NCI-H187 treated with DMSO at 0.1 percent for 48 hours (cell line): ENCODE measurements at regions not wholly inside any gene's neighbourhood (a gene's known extent, or its start where the extent isn't known, plus 50 kb on each side); places are given as distances from the start of the nearest gene placed in this dataset.

Experiments used
- DNase-seq: peaks from one replicate; lab custom pipeline; 2025; lab: John Stamatoyannopoulos, UW

DNA sequence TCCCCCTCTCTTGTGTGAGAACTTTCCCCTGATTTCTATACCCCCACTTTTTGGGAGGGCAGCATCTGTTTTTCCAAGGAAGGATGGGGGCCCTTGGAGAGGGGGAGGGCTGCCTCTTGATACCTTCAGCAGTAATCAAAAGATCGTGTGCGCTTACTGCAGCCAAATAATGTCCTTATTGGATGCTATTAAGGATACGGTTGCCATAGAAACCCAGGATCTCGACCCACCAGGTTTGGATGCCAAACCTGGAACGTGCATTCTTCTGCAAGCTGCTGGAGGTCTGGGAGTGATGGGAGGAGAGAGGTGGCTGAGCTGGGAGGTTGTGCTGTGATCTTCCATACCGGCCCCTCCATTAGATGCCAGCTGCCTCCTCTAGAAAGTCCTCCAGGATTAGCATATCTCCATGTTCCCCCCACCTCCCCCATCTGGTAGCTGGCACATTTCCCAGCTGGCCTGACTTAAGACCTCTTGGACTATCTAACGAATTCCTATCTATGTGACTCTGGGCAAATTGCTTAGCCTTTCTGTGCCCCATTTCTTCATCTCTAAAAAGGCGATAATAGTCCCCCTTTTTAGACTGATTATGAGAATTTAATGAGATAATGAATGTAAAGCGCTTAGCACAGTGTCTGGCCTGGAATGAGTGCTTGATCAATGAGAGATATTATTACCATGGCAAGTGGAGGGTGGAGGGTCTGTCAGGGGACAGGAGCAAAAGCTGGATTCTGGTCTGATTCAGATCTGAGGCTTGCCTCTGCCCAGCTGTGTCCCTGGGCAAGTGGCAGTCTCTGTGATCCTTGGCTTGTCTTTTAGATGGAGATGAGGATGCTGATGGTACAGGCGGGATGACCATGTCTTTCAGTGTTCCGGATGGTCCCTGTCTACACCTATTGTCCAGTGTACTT lies 78.5 kb upstream of the PCBD1 start:
- no peak for DNase-seq

DNA sequence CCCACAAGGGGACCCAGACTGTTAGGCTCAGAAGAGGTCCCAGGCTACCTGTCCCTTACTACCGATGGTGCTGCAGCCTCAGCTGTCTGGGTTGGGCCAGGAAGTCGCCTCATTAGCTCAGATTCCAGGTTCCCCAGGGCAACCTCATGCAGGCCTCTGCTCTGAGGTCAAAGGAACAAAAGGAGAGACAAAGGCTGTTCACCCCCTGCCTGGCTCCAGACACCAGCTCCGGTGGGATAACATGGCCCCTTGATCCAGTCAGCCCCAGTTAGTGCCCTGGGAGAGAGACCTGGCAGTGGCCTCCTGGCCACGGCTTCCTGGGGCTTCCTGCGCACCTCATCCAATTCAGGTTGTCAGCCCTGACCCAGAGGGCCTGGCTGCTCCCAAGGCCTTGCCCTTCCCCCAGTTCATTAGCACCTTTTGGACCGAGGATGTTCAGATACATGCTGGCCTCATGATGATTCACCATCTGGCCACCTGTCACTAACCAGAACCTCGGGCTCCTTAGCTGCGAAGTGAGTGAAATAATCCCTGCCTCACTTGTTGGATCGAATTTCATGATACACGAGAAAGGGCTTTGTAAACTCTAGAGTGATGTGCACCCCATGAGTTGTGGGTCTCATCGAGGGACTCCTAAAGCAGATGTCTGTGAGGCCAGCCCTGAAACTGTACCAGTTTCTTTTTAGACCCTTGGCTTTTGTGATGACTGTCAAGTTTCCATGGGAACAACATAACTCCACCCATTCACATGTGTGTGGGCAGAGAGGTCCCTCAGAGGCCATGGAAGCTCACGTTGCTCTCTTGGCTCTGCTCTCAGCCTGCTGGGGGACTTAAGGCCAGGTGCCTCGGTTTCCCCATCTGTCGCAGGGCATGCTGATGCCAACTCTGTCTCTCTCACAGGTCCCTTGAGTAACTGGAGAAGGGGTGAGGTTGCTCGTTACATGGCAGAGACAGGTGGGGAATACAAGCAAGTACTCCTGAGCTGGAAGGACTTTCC lies 79.5 kb upstream of the PCBD1 start:
- DNase-seq, result no peak

DNA sequence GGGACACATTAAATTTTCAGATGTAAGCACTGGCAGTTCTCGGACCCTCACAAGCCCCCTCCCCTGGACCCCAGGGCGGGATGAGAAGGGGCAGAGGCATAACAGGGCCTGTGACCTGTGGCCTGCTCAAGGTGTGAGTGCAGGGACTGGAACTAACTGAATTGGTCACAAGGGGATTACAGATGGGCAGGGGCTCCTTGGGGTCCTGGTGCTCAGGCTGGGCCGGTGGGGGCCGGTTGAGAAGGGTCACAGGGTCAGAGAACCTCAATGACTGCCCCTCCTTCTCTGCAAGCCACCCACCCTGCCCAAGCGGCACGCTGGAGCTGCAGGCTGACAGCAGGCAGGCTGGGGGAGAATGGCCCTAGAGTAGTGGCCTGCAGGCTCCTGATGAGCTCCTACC lies 80.8 kb upstream of the PCBD1 start:
- DNase-seq, result no peak

DNA sequence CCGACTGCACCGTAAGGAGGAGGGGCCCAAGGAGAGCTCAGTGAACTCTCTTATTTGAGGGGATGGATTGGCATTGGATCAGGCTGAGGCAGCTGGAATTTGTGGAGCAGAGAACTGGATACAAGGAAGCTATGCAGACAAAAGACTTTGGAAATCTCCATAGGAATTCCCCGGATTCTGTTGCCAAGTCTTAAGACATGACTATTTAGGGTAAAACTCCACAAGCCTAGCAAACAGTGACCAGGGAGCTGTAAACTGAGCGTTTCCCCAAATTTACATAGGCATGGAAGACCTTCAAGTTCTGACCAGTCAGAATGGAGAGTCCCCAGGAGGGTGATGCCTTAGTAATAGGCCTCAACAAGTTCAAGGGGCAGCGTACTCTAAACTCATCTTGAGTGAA lies 82.5 kb upstream of the PCBD1 start:
- no peak for DNase-seq

DNA sequence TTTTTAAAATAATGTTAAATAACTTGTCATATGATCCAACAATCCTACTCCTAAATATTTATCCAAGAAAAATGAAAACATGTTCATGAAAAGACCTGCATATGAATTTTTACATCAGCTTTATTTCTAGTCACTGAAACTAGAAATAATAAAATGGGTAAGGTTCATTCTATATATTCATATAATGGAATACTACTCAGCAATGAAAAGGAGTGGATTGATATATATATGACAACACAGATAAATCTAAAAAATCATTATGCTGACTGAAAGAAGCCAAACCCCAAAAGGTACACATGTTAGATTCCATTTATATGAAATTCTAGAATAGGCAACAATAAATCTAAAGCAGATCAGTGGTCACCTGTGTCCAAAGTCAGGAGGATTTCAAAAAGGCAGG lies 84.9 kb upstream of the PCBD1 start:
- DNase-seq, result no peak

DNA sequence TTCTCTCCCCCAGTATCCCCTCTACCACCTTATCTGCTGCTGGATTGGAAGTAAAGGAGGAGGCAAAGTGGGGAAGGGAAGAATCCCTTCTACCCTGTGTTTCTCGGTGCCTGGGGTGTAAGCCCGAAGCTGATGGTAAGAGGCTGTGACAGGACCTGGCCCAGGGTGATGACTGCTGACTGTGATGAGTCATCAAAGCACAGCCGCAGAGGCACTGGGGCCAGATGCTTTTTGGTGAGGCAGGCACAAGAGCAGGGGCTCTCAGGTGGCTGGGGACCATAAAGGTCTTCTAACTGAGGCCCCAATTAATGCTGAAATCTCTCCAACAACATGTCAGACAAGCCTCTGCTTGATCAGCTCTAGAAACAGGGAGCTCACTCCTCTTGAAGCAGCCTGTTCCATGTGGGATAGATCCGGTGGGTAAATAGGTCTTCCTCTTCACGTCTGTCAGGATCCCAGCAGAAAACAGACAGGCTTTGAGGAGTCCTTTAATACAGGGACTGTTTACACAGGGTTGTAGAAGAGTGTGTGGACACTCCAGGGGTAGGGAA lies 86.1 kb upstream of the PCBD1 start:
- no peak for DNase-seq

DNA sequence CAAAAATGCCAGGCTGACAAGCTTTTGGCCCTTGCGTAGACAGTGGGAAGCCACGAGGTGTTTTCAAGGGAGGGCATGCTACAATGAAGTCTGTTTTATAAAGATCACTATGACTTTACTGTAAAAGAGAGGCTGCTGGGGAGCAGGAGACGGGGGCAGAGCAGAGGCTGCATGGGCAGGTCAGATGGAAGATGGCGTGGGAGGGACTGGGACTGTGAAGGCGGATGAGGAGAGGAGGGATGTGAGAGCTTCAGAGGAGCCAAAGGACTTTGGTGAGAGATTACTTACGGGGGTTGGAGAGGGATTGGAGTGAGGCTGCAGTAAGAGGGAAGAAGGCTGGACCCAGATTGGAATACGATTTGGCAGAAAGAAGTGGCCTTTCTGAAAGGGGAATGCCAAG lies 86.6 kb upstream of the PCBD1 start:
- no peak for DNase-seq

DNA sequence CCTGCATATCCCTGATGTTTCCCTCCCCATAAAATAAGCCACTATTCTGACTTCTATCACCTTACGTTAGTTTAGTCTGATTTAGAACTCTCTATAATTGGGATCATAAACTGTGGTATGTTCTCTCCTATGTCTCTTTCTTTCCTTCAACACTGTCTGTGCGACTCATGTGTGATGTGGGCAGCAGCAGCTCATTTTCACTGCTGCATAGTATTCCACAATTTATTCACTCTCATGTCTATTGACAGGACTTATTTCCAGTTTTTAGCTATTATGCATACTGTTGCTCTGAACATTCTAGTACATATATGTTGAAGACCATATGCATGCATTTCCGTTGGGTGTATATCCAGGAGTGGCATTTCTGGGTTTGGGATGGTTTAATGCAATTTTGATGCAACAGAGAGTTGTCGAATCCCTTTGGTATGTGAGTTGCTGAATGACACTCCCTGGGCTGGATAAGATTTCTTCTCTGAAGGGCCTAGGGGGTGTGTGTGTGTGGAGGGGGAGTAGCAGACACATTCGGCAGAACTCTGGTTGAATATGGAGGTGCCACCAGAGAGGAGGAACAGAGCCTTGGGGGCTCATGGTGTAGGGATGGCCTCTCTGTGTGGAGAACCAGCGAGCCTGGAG lies 87.8 kb upstream of the PCBD1 start:
- no peak for DNase-seq

DNA sequence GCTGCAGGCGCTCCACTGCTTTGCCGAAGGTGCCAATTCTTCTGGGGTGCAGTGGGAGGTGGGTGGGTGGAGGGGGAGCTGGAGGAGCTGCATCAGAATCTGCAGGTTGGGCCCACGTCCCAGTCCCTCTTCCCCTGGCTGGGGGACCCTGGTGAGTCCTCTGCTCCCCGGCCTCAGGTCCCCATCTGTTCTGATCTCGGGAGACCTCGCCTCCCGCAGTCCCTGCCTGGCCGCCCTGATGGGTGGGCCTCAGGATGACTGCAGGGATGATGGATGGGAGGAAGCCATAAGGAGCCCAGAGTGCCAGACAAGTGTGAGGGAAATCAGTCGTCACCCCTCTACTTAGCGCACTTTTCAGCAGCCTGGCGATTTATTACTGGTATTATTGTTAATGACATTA lies 89.3 kb upstream of the PCBD1 start:
- DNase-seq, result no peak

DNA sequence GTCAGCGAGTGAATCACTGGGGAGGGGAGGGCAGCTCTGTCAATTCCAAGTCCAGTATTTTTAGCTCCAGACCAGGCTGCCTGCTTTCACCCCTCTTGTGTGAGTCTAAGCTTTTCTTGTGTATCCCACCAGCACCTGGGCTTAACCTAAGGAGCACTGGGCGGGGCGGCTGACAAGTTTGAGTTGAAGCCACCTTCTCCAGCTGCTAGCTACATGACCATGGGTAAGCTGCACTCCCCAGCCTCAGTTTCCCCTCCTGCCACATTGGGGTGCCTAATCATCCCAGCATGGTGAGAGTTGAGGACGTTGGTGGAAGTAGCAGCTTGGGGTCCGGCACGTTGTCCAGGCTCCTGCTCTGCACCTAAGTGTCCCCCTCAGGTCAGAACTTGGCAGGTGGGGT lies 89.8 kb upstream of the PCBD1 start:
- no peak for DNase-seq

DNA sequence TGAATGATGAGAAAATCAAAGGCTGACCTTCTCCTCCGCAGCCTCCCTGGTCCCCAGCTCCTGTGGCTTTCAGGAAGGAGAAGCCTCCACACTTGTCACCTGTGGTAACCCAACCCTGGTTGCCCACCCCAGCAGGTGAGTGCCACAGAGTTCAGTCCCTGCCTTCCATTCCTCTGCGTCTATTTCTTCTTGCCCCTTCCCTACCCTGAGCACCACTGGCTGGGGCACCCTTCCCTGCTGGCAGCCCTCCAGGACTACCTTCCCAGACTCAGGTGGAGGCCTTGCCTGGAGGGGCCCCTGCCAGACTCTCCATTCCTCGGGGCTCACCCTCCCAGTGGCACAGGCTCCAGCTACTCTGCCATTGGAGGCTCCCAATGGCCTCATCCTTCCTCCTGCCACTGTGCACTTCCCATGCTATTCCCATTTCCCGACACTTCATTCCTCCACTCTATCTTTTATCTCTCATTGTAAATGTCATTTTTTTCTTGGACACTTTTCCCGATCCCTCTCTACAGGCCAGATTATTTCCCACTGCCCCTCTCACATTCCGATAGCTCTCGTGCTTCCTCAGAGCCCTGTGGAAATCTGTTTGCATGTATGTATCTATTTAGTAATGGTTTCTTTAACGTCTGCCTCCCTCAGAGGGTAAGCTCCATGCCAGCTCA lies 90.6 kb upstream of the PCBD1 start:
- no peak for DNase-seq

DNA sequence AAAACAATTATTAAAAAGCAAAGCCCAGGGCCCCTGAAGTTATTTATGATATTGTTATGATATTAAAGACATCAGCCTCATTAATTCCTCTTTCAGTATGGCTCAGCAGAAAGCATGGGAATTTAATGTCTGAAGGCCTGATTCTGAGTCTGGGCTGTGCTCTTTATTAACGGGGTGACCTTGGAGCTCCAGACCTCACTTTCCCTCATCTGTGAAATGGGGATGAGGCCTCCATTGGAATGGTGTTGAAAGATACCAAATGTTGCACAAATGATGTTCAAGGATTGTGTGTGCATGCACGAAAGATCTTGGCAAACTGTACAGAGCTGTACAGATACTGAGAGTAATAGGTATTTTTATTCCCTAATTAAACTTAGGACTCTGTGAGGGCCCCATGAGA lies 92.3 kb upstream of the PCBD1 start:
- no peak for DNase-seq

DNA sequence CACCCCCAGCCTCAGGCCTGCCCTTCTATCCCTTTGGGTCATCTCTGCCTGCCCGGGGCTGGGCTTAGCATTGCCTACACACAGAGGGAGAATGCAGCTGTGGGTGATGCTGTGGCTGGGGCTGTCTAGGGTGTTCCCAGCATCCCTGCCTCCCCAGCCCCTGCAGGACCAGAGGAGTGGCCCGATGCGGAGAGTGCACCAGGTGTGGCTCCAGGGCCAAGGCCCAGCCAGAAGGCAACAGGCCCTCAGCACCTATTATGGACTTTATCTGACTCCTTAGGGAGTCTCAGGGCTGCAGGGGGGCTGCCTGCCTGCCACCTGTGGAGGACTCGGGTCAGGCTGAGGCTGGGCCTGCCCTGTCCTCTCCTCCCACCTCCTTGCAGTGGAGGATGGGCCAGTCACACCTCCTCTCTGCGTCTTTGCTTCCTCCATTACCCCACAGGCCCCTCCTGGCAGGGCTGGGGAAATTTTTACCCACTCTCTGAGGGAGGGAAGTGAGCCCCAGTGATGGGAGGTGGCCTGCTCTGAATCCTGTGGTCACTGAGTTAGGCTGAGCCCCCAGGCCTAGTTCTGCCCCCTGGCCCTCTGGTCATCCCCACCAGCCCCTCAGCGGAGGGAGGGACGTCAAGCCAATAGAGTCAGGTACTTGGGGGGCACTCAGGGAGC lies 92.9 kb upstream of the PCBD1 start:
- no peak for DNase-seq

DNA sequence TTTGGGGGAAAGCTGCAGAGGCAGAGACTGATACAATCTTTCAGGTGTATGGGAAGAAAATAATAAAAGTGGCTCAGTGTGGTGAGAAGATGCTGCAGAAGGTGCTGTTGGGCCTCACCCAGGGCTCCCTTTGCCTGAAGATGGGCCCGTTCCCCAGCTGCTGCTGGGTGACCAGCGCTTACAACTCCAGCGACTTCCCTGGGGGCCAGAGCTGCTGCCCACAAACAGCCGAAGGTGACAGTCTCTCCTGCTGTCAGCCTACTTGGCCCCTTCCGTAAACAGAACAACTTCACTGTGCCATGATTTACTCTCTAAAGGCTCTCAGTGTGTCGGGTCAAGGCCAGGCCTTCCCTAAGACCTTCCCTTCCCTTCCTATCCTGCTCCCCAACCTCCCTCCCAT lies 93.6 kb upstream of the PCBD1 start:
- DNase-seq, result no peak

DNA sequence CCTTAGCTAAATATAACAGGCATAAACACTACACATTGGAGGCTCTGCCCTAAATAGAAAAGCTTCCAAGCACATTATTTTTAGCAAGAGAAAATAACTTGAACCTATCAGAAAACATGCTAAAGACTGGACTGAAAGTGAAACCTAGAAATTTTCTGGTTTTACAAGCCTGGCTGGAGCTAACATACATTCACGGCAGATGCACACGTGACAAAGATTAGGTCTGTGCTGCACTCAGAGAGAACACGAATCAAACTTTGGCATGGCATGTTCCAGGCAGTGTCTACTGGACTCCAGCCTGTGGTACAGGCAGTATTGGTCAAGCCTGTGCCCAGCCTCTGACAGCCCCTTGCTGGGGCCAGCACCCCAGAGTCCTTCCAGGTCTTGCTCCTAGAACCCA lies 94.1 kb upstream of the PCBD1 start:
- no peak for DNase-seq

DNA sequence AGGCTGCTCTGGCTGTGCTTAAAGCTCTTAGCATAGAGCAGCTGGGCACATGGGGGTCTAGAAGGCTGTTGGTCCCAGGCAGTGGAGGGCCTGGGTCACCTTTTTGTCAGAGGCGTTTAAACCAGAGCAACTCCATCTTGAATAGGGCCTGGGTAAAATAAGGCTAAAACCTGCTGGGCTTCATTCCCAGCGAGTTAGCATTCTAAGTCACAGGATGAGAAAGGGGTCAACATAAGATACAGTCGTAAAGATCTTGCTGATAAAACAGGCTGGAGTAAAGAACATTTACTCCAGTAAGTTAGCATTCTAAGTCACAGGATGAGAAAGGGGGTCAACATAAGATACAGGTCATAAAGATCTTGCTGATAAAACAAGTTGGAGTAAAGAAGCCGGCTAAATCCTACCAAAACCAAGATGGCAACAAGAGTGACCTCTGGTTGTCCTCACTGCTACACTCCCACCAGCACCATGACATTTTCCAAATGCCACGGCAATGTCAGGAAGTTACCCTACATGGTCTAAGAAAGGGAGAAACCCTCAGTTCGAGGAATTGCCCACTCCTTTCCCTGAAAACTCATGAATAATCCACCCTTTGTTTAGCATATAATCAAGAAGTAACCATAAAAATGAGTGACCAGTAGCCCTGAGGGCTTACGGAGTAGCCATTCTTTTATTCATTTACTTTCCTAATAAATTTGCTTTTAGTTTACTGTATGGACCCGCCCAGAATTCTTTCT lies 96.8 kb upstream of the PCBD1 start:
- DNase-seq, result no peak

DNA sequence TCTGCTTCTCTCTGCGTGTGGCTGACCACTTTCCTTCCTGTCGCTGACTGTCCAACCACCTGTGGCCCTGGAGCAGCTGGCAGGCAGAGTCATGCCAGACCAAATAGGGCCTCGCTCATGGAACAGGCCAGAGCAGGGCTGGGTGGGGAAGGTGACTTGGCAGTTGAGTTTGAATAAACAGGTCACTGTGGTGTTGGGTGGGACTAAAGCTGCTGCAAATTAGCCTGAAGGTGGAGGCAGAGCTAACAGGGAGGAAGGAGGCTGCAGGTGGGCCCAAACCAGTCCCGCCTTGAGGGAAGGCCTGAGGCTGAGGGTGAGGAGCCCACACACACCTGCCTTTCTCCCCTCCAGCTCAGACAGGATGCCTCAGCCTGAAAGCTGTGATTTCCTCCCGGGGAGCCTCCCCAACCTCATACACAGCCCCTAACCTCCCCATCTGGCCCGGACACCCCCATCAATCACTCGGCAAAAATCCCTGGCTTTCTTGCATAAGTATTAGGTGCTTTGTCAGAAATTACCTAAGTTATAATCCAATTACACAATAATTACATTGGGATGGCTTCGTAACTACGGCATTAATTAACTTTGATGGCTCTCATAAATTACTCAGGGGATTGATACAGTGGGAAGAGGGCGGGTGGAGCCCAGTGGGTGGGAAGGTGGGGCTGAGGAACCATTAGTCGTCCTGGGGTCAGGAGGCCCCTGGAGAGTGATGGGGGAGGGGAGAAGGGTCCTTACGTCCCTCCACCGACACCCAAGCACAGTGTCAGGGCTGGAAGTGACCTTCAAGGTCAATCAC lies 97.7 kb upstream of the PCBD1 start:
- no peak for DNase-seq

DNA sequence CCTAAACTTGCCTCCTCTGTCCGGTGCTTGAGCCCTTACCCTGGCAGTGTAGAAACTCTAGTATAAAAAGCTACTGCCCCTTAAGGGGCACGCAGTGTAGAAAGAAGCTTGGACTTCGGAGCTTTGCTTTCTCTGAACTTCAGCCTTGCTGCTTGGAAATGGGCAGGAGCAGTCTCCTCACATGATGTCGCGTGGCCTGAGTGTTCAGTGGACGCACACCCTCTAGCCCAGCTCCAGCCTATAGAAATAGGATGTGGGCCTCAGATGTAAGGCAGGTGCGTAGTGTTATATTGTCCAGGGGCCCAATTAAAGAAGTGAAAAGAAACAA lies 98.2 kb upstream of the PCBD1 start:
- no peak for DNase-seq

DNA sequence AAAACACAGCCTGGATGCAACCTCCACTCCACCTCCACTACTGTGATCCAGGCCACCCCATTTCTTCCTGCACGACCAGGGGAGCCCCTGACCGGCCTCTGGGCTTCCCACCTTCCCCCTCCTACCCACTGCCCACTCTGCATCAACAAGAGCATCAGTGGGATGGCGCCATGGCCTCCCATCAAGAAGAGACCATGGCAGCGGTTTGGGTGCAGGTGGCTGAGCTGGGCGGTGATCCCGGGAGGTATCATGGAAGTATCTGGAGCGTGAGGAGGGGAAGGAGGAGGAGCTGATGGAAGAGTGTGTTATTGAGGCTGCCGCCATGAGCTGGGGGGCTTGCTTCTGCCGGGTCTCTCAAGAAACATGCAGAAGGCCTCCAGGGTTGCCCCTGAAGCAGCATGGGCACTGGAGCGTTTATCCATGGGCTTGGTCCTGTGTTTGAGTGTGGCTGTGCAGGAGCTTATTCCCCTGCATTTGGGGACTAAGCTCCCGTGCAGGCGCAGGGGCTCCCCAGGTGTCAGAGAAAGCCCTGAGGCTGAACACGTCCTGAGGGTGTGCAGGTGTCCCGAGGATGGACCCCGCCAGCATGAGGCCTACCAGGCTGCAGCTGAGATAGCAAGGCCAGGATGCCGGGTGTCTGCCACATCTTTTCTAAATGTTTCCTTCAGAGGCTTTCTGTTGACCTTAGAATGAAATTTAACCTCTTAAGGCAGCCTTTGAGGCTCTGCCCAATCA lies 99.2 kb upstream of the PCBD1 start:
- no peak for DNase-seq
